WTC11 (cell line): ENCODE measurements at regions not wholly inside any gene's neighbourhood (a gene's known extent, or its start where the extent isn't known, plus 50 kb on each side); places are given as distances from the start of the nearest gene placed in this dataset.

ENCODE experiments used
- ATAC-seq: fragments of 200-7000 bp; cut with Tn5 transposase; 2 replicates; pipeline ENCODE4 v1.10.0; 2021; ENCODE audit warnings: mild to moderate bottlenecking, moderate library complexity
- CTCF ChIA-PET: fragments of 300-600 bp; sonication (Branson Sonifier 250); formaldehyde crosslinking; loops from one replicate; lab custom pipeline; 2021; ENCODE audit warnings: antibody characterized with exemption; lab: Charles Lee
- POLR2A ChIA-PET: fragments of 350-600 bp; sonication (Branson Sonifier 250); formaldehyde crosslinking; loops from one replicate; lab custom pipeline; 2021; ENCODE audit warnings: antibody characterized with exemption; lab: Charles Lee
- DNase-seq: peaks from one replicate; pipeline ENCODE4 v3.0.0; 2021; ENCODE audit warnings: low spot score
- H3K27ac Mint-ChIP-seq: 2 replicates; pipeline ENCODE4 v1.8.0; 2021; ENCODE audit warnings: mixed read lengths
- H3K27me3 Mint-ChIP-seq: 2 replicates; pipeline ENCODE4 v1.8.0; 2021; ENCODE audit warnings: low read depth, mild to moderate bottlenecking, moderate library complexity, mixed read lengths
- H3K36me3 Mint-ChIP-seq: 2 replicates; pipeline ENCODE4 v1.8.0; 2021; ENCODE audit warnings: mixed read lengths
- H3K4me1 Mint-ChIP-seq: 2 replicates; pipeline ENCODE4 v1.8.0; 2022; ENCODE audit warnings: mixed read lengths
- H3K4me3 Mint-ChIP-seq: 2 replicates; pipeline ENCODE4 v1.8.0; 2021; ENCODE audit warnings: mild to moderate bottlenecking, moderate library complexity, mixed read lengths
- H3K9me3 Mint-ChIP-seq: 2 replicates; pipeline ENCODE4 v1.8.0; 2021; ENCODE audit warnings: mixed read lengths
- AR ChIP-seq: fragments of 250-450 bp; sonication (Bioruptor Pico); IDR thresholded peaks from 2 replicates; pipeline ENCODE4 v1.9.0; 2021; ENCODE audit warnings: mild to moderate bottlenecking
- ATF1 ChIP-seq: sonication (generic); formaldehyde crosslinking; IDR thresholded peaks from 2 replicates; pipeline ENCODE4 v1.8.1; 2023; ENCODE audit warnings: mild to moderate bottlenecking, moderate library complexity, missing genetic modification reagents
- CBFB ChIP-seq: sonication (generic); formaldehyde crosslinking; IDR thresholded peaks from 2 replicates; pipeline ENCODE4 v1.8.1; 2022; ENCODE audit warnings: mild to moderate bottlenecking, low read depth, missing genetic modification reagents
- CREB1 ChIP-seq: sonication (generic); formaldehyde crosslinking; IDR thresholded peaks from 2 replicates; pipeline ENCODE4 v1.8.0; 2023; ENCODE audit warnings: mild to moderate bottlenecking, missing genetic modification reagents
- CREM ChIP-seq: sonication (generic); formaldehyde crosslinking; IDR thresholded peaks from 2 replicates; pipeline ENCODE4 v1.8.1; 2022; ENCODE audit warnings: mild to moderate bottlenecking, missing genetic modification reagents, moderate library complexity
- E2F5 ChIP-seq: sonication (generic); formaldehyde crosslinking; IDR thresholded peaks from 2 replicates; pipeline ENCODE4 v1.8.1; 2022; ENCODE audit warnings: mild to moderate bottlenecking, moderate library complexity, missing genetic modification reagents
- EMX1 ChIP-seq: fragments of 250-450 bp; sonication (Bioruptor Pico); IDR thresholded peaks from 2 replicates; pipeline ENCODE4 v1.8.0; 2021; ENCODE audit warnings: mild to moderate bottlenecking
- FOXJ3 ChIP-seq: sonication (generic); formaldehyde crosslinking; IDR thresholded peaks from 2 replicates; pipeline ENCODE4 v1.9.0; 2021; ENCODE audit warnings: missing genetic modification reagents, mild to moderate bottlenecking, borderline replicate concordance
- FOXK1 ChIP-seq: sonication (generic); formaldehyde crosslinking; IDR thresholded peaks from 2 replicates; pipeline ENCODE4 v1.8.0; 2022; ENCODE audit warnings: mild to moderate bottlenecking, moderate library complexity, missing genetic modification reagents
- FOXP1 ChIP-seq: sonication (generic); formaldehyde crosslinking; IDR thresholded peaks from 2 replicates; pipeline ENCODE4 v1.8.0; 2022; ENCODE audit warnings: missing genetic modification reagents, mild to moderate bottlenecking, moderate library complexity, borderline replicate concordance
- JUN ChIP-seq: sonication (generic); formaldehyde crosslinking; IDR thresholded peaks from 2 replicates; pipeline ENCODE4 v1.8.0; 2023; ENCODE audit warnings: mild to moderate bottlenecking, missing genetic modification reagents
- KAT7 ChIP-seq: sonication (generic); formaldehyde crosslinking; IDR thresholded peaks from 2 replicates; pipeline ENCODE4 v1.8.1; 2023; ENCODE audit warnings: missing genetic modification reagents, mild to moderate bottlenecking, borderline replicate concordance
- MXD4 ChIP-seq: fragments of 250-450 bp; sonication (Bioruptor Pico); IDR thresholded peaks from 2 replicates; pipeline ENCODE4 v1.8.0; 2021; ENCODE audit warnings: mild to moderate bottlenecking, moderate library complexity, borderline replicate concordance
- TP53 ChIP-seq: sonication (generic); formaldehyde crosslinking; IDR thresholded peaks from 2 replicates; pipeline ENCODE4 v1.8.1; 2023; ENCODE audit warnings: mild to moderate bottlenecking, missing genetic modification reagents
- ZNF396 ChIP-seq: fragments of 250-450 bp; sonication (Bioruptor Pico); IDR thresholded peaks from 2 replicates; pipeline ENCODE4 v1.8.0; 2021; ENCODE audit warnings: mild to moderate bottlenecking, moderate library complexity, borderline replicate concordance
- TF ChIP-seq, protein P1 (sequence below): sonication (generic); formaldehyde crosslinking; IDR thresholded peaks from 2 replicates; pipeline ENCODE4 v1.8.1; 2023; ENCODE audit warnings: mild to moderate bottlenecking, missing genetic modification reagents
- TF ChIP-seq, protein P2 (sequence below): sonication (generic); formaldehyde crosslinking; IDR thresholded peaks from 2 replicates; pipeline ENCODE4 v1.8.0; 2023; ENCODE audit warnings: missing genetic modification reagents, mild to moderate bottlenecking, borderline replicate concordance

- Mint-ChIP-seq H3K9me3 (peaks cover 9% of the 10 kb centered on the region), H3K27ac (no peak overlapping the region), H3K27me3 (no peaks in the 10 kb centered on the region), H3K36me3 (no peaks in the 10 kb centered on the region), H3K4me1 (no peaks in the 10 kb centered on the region), H3K4me3 (no peak overlapping the region)
- CTCF ChIA-PET, result no interaction called here
- ATAC-seq, result no peak
- no peak for TF ChIP-seq TP53 (CRISPR knock-in tag)
- TF ChIP-seq JUN (CRISPR knock-in tag), result no peak
- no peak for TF ChIP-seq CBFB (CRISPR knock-in tag)
- TF ChIP-seq CREB1 (CRISPR knock-in tag), result no peak
- no peak for TF ChIP-seq ATF1
- TF ChIP-seq E2F5 (CRISPR knock-in tag), result no peak
- TF ChIP-seq AR, result no peak
- no peak for TF ChIP-seq FOXJ3 (CRISPR knock-in tag)
- no peak for TF ChIP-seq EMX1
- TF ChIP-seq CREM (CRISPR knock-in tag), result no peak
- TF ChIP-seq FOXK1 (CRISPR knock-in tag), result no peak
- no peak for DNase-seq
- POLR2A ChIA-PET, result no interaction called here
Measured at GRCh38 chr5:20536813-20537212, 548.8 kb upstream of the CDH18 start.

DNA sequence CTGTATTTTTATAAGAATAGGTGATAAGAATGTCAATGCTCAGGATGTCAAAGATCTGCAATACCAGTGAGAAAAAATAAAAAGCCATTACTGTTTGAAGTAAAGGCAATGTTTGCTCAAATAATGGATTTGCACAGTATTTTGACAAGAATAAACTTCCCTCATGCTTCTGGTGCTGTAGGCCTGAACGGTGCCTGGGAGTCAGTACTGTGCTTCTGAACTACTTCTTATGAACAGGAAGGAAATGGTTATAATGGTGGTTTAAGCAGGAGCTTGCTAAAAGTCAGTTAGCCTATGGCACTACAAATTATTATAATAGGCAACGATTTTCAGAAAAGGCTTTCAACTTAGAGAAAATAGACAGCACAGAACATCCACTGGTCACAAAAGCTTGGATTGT lies 548.3 kb upstream of the CDH18 start:
- peaks cover 9% of the 10 kb centered on the region for H3K9me3 Mint-ChIP-seq
- ATAC-seq (no peak), DNase-seq (no peak)
- no peaks in the 10 kb centered on the region for H3K4me1 Mint-ChIP-seq
- H3K27ac Mint-ChIP-seq, result no peak overlapping the region
- TF ChIP-seq ZNF396 (CRISPR knock-in tag) (no peak), CBFB (CRISPR knock-in tag) (no peak), FOXP1 (no peak), KAT7 (no peak), MXD4 (CRISPR knock-in tag) (no peak)
- TF ChIP-seq, protein P1, sequence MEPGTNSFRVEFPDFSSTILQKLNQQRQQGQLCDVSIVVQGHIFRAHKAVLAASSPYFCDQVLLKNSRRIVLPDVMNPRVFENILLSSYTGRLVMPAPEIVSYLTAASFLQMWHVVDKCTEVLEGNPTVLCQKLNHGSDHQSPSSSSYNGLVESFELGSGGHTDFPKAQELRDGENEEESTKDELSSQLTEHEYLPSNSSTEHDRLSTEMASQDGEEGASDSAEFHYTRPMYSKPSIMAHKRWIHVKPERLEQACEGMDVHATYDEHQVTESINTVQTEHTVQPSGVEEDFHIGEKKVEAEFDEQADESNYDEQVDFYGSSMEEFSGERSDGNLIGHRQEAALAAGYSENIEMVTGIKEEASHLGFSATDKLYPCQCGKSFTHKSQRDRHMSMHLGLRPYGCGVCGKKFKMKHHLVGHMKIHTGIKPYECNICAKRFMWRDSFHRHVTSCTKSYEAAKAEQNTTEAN (CRISPR knock-in tag), result no peak
- TF ChIP-seq, protein P2, sequence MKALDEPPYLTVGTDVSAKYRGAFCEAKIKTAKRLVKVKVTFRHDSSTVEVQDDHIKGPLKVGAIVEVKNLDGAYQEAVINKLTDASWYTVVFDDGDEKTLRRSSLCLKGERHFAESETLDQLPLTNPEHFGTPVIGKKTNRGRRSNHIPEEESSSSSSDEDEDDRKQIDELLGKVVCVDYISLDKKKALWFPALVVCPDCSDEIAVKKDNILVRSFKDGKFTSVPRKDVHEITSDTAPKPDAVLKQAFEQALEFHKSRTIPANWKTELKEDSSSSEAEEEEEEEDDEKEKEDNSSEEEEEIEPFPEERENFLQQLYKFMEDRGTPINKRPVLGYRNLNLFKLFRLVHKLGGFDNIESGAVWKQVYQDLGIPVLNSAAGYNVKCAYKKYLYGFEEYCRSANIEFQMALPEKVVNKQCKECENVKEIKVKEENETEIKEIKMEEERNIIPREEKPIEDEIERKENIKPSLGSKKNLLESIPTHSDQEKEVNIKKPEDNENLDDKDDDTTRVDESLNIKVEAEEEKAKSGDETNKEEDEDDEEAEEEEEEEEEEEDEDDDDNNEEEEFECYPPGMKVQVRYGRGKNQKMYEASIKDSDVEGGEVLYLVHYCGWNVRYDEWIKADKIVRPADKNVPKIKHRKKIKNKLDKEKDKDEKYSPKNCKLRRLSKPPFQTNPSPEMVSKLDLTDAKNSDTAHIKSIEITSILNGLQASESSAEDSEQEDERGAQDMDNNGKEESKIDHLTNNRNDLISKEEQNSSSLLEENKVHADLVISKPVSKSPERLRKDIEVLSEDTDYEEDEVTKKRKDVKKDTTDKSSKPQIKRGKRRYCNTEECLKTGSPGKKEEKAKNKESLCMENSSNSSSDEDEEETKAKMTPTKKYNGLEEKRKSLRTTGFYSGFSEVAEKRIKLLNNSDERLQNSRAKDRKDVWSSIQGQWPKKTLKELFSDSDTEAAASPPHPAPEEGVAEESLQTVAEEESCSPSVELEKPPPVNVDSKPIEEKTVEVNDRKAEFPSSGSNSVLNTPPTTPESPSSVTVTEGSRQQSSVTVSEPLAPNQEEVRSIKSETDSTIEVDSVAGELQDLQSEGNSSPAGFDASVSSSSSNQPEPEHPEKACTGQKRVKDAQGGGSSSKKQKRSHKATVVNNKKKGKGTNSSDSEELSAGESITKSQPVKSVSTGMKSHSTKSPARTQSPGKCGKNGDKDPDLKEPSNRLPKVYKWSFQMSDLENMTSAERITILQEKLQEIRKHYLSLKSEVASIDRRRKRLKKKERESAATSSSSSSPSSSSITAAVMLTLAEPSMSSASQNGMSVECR (CRISPR knock-in tag), result no peak
- H3K27me3 Mint-ChIP-seq, result no peaks in the 10 kb centered on the region
- ChIA-PET CTCF (no interaction called here), POLR2A (no interaction called here)
- H3K36me3 Mint-ChIP-seq, result no peaks in the 10 kb centered on the region
- H3K4me3 Mint-ChIP-seq, result no peak overlapping the region
